ENCODE measurements at regions not wholly inside any gene's neighbourhood (a gene's known extent, or its start where the extent isn't known, plus 50 kb on each side); places are given as distances from the start of the nearest gene placed in this dataset.

GRCh38 chr4:149141391-149141790 is 674.3 kb downstream of the IQCM start:
- no peak overlapping the region for H3K27ac Mint-ChIP-seq
- H3K4me1 Mint-ChIP-seq, result peaks cover 6% of the 10 kb centered on the region
- TF ChIP-seq CTCF (IDR thresholded peaks at IDR 0.05), result no peak
- no peaks in the 10 kb centered on the region for H3K27me3 Mint-ChIP-seq (ENCODE audit: low read depth, poor library complexity)
- no peak overlapping the region for H3K4me3 Mint-ChIP-seq
- no peaks in the 10 kb centered on the region for H3K9me3 Mint-ChIP-seq
- no peak for DNase-seq
- no peaks in the 10 kb centered on the region for H3K36me3 Mint-ChIP-seq (ENCODE audit: low read depth)

- H3K36me3 Mint-ChIP-seq (ENCODE audit: low read depth), result no peaks in the 10 kb centered on the region
- peaks cover 4% of the 10 kb centered on the region for H3K4me1 Mint-ChIP-seq
- H3K27ac Mint-ChIP-seq, result no peak overlapping the region
- DNase-seq, result no peak
- no peak overlapping the region for H3K4me3 Mint-ChIP-seq
- H3K9me3 Mint-ChIP-seq, result no peaks in the 10 kb centered on the region
- TF ChIP-seq CTCF (IDR thresholded peaks at IDR 0.05), result no peak
- H3K27me3 Mint-ChIP-seq (ENCODE audit: low read depth, poor library complexity), result no peaks in the 10 kb centered on the region
Observed at GRCh38 chr4:149140841-149141240, 674.8 kb downstream of the IQCM start.

DNA sequence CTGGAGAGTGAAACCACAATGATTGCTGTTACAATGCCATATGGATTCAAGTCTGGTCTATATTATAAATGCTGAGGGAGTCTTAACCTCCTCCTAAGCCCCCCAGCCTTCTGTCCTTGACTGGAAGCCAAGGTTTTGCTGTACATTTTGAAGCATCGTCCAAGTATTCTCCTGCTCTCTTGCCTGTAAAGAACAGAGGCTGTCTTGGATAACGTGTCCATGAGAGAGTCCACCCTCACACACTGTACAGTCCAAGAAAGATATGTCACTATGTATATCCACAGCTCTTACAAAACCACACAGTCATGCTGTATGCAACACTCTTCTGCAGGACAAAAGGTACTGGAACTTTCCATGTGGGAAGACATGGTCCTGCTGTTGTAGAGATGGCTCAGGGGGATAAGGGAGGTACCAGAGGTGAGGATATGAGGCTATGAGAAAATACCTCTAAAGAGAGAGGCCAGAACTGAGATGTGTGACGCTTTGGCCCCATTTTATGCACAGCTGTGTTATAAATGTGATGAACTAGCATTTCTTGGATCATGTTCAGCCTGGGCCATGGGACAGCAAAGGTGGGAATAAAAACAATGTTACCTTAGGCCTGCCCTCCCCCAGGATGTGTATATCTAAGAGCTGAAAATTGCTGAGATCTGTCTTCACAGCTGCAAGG is 678.6 kb downstream of the IQCM start:
- H3K9me3 Mint-ChIP-seq, result peaks cover 5% of the 10 kb centered on the region
- DNase-seq, result no peak
- no peak for TF ChIP-seq CTCF (IDR thresholded peaks at IDR 0.05)
- H3K27me3 Mint-ChIP-seq (ENCODE audit: low read depth, poor library complexity), result no peaks in the 10 kb centered on the region
- no peaks in the 10 kb centered on the region for H3K36me3 Mint-ChIP-seq (ENCODE audit: low read depth)
- no peaks in the 10 kb centered on the region for H3K4me1 Mint-ChIP-seq
- no peak overlapping the region for H3K4me3 Mint-ChIP-seq
- H3K27ac Mint-ChIP-seq, result no peak overlapping the region

DNA sequence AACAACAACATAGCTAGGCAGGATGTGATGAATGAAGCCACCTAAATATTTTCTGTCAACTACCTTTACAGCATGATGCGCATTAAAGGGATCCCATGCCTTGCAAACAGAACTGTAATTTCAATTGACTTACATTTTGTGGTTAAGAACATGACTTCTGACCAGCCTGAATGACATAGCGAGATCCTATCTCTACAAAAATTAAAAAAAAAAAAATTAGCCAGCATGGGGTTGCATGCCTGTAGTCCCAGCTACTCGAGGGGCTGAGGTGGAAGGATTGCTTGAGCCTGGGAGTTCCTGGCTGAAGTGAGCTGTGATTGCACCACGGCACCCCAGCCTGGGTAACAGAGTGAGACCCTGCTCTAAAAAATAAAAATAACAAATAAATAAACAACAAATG is 680.6 kb downstream of the IQCM start:
- no peak for DNase-seq
- peaks cover 10% of the 10 kb centered on the region for H3K9me3 Mint-ChIP-seq
- no peaks in the 10 kb centered on the region for H3K4me1 Mint-ChIP-seq
- TF ChIP-seq CTCF (IDR thresholded peaks at IDR 0.05), result no peak
- H3K36me3 Mint-ChIP-seq (ENCODE audit: low read depth), result no peaks in the 10 kb centered on the region
- no peak overlapping the region for H3K4me3 Mint-ChIP-seq
- H3K27ac Mint-ChIP-seq, result no peak overlapping the region
- H3K27me3 Mint-ChIP-seq (ENCODE audit: low read depth, poor library complexity), result no peaks in the 10 kb centered on the region

- no peaks in the 10 kb centered on the region for H3K36me3 Mint-ChIP-seq (ENCODE audit: low read depth)
- H3K9me3 Mint-ChIP-seq, result no peaks in the 10 kb centered on the region
- no peak overlapping the region for H3K4me3 Mint-ChIP-seq
Observed at GRCh38 chr4:149121023-149121404, 678.8 kb upstream of the NR3C2 start.

More at GRCh38 chr4:149121023-149121404, 678.8 kb upstream of the NR3C2 start:
- Mint-ChIP-seq H3K4me1 (no peaks in the 10 kb centered on the region), H3K27me3 (ENCODE audit: low read depth, poor library complexity) (peaks cover 6% of the 10 kb centered on the region), H3K27ac (no peak overlapping the region)
- no peak for DNase-seq
- TF ChIP-seq CTCF (IDR thresholded peaks at IDR 0.05), result no peak

All from nephron progenitor cell (in vitro differentiated cells).